ENCODE measurements at regions not wholly inside any gene's neighbourhood (a gene's known extent, or its start where the extent isn't known, plus 50 kb on each side); places are given as distances from the start of the nearest gene placed in this dataset.
"Not testable (repeated sequence)": the region's sequence is repeated elsewhere in the genome, so short reads cannot be mapped to it uniquely, and the experiment has no call there.

- no peak overlapping the region for H3K27ac Mint-ChIP-seq (ENCODE audit: unreplicated experiment)
- H3K9me3 Mint-ChIP-seq (ENCODE audit: unreplicated experiment), result no peaks in the 10 kb centered on the region
- TF ChIP-seq CTCF (IDR thresholded peaks at IDR 0.05), result no peak
- no peak for DNase-seq (ENCODE audit: extremely low spot score, unreplicated experiment)
- H3K36me3 Mint-ChIP-seq (ENCODE audit: unreplicated experiment), result no peaks in the 10 kb centered on the region
- peaks cover 50% of the 10 kb centered on the region for H3K27me3 Mint-ChIP-seq (ENCODE audit: unreplicated experiment)
- no peak overlapping the region for H3K4me3 Mint-ChIP-seq (ENCODE audit: unreplicated experiment)
- no peaks in the 10 kb centered on the region for H3K4me1 Mint-ChIP-seq (ENCODE audit: unreplicated experiment)
These were observed 158.9 kb upstream of the FREM1 start for GRCh38 chr9:15069106-15069505.

DNA sequence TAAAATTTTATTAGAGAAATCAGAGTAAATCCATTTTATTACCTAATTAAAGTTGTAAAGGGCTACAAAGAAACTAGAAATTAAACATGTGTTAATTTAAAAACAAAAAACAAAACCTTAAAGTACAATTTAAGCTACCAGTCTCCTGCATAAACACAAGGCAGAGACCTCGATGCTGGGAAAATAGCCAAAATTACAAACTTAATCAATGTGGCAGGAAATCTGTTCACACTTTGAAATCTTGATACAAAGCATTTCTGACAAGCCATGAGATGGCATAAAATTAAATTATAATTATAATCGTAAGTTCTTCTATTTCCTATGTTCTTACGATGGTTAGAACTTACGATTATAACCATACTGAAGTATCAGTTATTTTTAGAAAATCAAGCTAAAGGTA, 158.0 kb upstream of the FREM1 start:
- Mint-ChIP-seq H3K4me3 (ENCODE audit: unreplicated experiment) (no peak overlapping the region), H3K4me1 (ENCODE audit: unreplicated experiment) (no peaks in the 10 kb centered on the region), H3K9me3 (ENCODE audit: unreplicated experiment) (no peaks in the 10 kb centered on the region), H3K27me3 (ENCODE audit: unreplicated experiment) (peaks cover 42% of the 10 kb centered on the region), H3K36me3 (ENCODE audit: unreplicated experiment) (no peaks in the 10 kb centered on the region), H3K27ac (ENCODE audit: unreplicated experiment) (no peak overlapping the region)
- TF ChIP-seq CTCF (IDR thresholded peaks at IDR 0.05), result no peak
- DNase-seq (ENCODE audit: extremely low spot score, unreplicated experiment), result no peak

GRCh38 chr9:15059003-15059402, 148.8 kb upstream of the FREM1 start:
- Mint-ChIP-seq H3K4me1 (ENCODE audit: unreplicated experiment) (no peaks in the 10 kb centered on the region), H3K36me3 (ENCODE audit: unreplicated experiment) (no peaks in the 10 kb centered on the region), H3K27me3 (ENCODE audit: unreplicated experiment) (peaks cover 20% of the 10 kb centered on the region), H3K9me3 (ENCODE audit: unreplicated experiment) (no peaks in the 10 kb centered on the region), H3K27ac (ENCODE audit: unreplicated experiment) (no peak overlapping the region), H3K4me3 (ENCODE audit: unreplicated experiment) (no peak overlapping the region)
- DNase-seq (ENCODE audit: extremely low spot score, unreplicated experiment), result no peak
- TF ChIP-seq CTCF (IDR thresholded peaks at IDR 0.05), result no peak

- H3K27me3 Mint-ChIP-seq (ENCODE audit: unreplicated experiment), result peaks cover 21% of the 10 kb centered on the region
- no peak overlapping the region for H3K4me3 Mint-ChIP-seq (ENCODE audit: unreplicated experiment)
- H3K27ac Mint-ChIP-seq (ENCODE audit: unreplicated experiment), result no peak overlapping the region
- no peak for DNase-seq (ENCODE audit: extremely low spot score, unreplicated experiment)
- H3K9me3 Mint-ChIP-seq (ENCODE audit: unreplicated experiment), result no peaks in the 10 kb centered on the region
- H3K4me1 Mint-ChIP-seq (ENCODE audit: unreplicated experiment), result no peaks in the 10 kb centered on the region
- no peaks in the 10 kb centered on the region for H3K36me3 Mint-ChIP-seq (ENCODE audit: unreplicated experiment)
- no peak for TF ChIP-seq CTCF (IDR thresholded peaks at IDR 0.05)
These were observed 148.0 kb upstream of the FREM1 start for GRCh38 chr9:15058236-15058635.

DNA sequence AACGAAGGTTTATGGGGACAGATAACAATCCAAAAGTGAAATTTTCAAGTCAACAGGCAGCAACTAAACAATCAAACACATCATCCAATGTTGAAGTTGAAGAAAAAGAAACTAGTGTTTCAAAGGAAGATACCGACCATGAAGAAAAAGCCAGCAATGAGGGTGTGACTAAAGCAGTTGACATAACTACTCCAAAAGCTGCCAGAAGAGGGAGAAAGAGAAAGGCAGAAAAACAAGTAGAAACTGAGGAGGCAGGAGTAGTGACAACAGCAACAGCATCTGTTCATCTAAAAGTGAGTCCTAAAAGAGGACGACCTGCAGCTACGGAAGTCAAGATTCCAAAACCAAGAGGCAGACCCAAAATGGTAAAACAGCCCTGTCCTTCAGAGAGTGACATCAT, 145.1 kb upstream of the FREM1 start:
- H3K36me3 Mint-ChIP-seq (ENCODE audit: unreplicated experiment); H3K4me3 Mint-ChIP-seq (ENCODE audit: unreplicated experiment); DNase-seq (ENCODE audit: extremely low spot score, unreplicated experiment); H3K27ac Mint-ChIP-seq (ENCODE audit: unreplicated experiment); H3K4me1 Mint-ChIP-seq (ENCODE audit: unreplicated experiment); H3K9me3 Mint-ChIP-seq (ENCODE audit: unreplicated experiment): not testable (repeated sequence)
- peak; percentile 25 for TF ChIP-seq CTCF (IDR thresholded peaks at IDR 0.05)
- H3K27me3 Mint-ChIP-seq (ENCODE audit: unreplicated experiment), result peaks cover 35% of the 10 kb centered on the region
